ENCODE measurements at regions not wholly inside any gene's neighbourhood (a gene's known extent, or its start where the extent isn't known, plus 50 kb on each side); places are given as distances from the start of the nearest gene placed in this dataset.
"Not testable (repeated sequence)": the region's sequence is repeated elsewhere in the genome, so short reads cannot be mapped to it uniquely, and the experiment has no call there.

DNA sequence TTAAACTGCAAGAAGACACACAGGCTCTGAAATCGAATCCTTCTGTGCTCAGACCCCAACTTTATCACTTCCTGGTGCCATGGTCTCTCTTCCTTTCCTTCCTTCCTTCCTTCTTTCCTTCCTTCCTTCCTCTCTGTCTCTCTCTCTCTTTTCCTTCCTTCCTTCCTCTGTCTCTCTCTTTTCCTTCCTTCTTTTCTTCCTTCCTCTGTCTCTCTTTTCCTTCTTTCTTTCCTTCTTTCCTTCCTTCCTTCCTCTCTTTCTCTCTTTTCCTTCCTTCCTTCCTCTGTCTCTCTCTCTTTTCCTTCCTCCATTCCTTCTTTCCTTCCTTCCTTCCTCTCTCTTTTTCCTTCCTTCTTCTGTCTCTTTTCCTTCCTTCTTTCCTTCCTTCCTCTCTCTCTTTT is 127.2 kb upstream of the CACNA1A start:
- no peak overlapping the region for H3K4me3 ChIP-seq
- no peaks in the 10 kb centered on the region for H3K9me3 ChIP-seq
- intact Hi-C loops (cut with DNase I; ENCODE audit: low total_unique reads): no loop called here
- no peaks in the 10 kb centered on the region for H3K4me1 ChIP-seq
- no peak for DNase-seq (ENCODE audit: low spot score in 2 of 2)
- no peaks in the 10 kb centered on the region for H3K36me3 ChIP-seq
- peaks cover 0 to 4% of the 10 kb centered on the region in 2 donors for H3K27me3 ChIP-seq
- TF ChIP-seq POLR2A (IDR thresholded peaks at IDR 0.05): no peak
- TF ChIP-seq, protein P1, sequence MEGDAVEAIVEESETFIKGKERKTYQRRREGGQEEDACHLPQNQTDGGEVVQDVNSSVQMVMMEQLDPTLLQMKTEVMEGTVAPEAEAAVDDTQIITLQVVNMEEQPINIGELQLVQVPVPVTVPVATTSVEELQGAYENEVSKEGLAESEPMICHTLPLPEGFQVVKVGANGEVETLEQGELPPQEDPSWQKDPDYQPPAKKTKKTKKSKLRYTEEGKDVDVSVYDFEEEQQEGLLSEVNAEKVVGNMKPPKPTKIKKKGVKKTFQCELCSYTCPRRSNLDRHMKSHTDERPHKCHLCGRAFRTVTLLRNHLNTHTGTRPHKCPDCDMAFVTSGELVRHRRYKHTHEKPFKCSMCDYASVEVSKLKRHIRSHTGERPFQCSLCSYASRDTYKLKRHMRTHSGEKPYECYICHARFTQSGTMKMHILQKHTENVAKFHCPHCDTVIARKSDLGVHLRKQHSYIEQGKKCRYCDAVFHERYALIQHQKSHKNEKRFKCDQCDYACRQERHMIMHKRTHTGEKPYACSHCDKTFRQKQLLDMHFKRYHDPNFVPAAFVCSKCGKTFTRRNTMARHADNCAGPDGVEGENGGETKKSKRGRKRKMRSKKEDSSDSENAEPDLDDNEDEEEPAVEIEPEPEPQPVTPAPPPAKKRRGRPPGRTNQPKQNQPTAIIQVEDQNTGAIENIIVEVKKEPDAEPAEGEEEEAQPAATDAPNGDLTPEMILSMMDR (IDR thresholded peaks at IDR 0.05): no peak
- no peak for TF ChIP-seq POLR2AphosphoS5 (IDR thresholded peaks at IDR 0.05)
- H3K27ac ChIP-seq: no peak overlapping the region

- TF ChIP-seq, protein P1 (IDR thresholded peaks at IDR 0.05): no peak
- TF ChIP-seq POLR2AphosphoS5 (IDR thresholded peaks at IDR 0.05): no peak
- no peak for TF ChIP-seq POLR2A (IDR thresholded peaks at IDR 0.05)
- no peaks in the 10 kb centered on the region for H3K36me3 ChIP-seq
These were observed 126.8 kb upstream of the CACNA1A start for GRCh38 chr19:13633109-13633508.

DNA sequence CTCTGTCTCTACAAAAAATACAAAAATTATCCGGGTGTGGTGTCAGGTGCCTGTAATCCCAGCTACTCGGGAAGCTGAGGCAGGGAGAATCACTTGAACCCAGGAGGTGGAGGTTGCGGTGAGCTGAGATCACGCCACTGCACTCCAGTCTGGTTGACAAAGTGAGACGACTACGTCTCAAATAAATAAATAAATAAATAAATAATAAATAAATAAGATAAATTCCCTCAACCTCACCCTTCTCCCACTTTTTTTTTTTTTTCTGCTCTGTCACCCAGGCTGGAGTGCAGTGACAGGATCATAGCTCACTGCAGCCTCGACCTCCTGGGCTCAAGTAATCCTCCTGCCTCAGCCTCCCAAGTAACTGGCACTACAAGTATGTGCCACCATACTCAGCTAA is 125.9 kb upstream of the CACNA1A start:
- H3K27ac ChIP-seq; intact Hi-C loops (cut with DNase I; ENCODE audit: low total_unique reads); H3K36me3 ChIP-seq; H3K4me3 ChIP-seq; H3K9me3 ChIP-seq; H3K4me1 ChIP-seq; H3K27me3 ChIP-seq; DNase-seq (ENCODE audit: low spot score in 2 of 2): not testable (repeated sequence)

More at GRCh38 chr19:13633109-13633508, 126.8 kb upstream of the CACNA1A start:
- no peak overlapping the region for H3K4me3 ChIP-seq
- intact Hi-C loops (cut with DNase I; ENCODE audit: low total_unique reads): no loop called here
- H3K4me1 ChIP-seq: no peaks in the 10 kb centered on the region
- no peak overlapping the region for H3K27ac ChIP-seq
- H3K27me3 ChIP-seq: peaks cover 0 to 5% of the 10 kb centered on the region in 2 donors
- H3K9me3 ChIP-seq: no peaks in the 10 kb centered on the region
- no peak for DNase-seq (ENCODE audit: low spot score in 2 of 2)

DNA sequence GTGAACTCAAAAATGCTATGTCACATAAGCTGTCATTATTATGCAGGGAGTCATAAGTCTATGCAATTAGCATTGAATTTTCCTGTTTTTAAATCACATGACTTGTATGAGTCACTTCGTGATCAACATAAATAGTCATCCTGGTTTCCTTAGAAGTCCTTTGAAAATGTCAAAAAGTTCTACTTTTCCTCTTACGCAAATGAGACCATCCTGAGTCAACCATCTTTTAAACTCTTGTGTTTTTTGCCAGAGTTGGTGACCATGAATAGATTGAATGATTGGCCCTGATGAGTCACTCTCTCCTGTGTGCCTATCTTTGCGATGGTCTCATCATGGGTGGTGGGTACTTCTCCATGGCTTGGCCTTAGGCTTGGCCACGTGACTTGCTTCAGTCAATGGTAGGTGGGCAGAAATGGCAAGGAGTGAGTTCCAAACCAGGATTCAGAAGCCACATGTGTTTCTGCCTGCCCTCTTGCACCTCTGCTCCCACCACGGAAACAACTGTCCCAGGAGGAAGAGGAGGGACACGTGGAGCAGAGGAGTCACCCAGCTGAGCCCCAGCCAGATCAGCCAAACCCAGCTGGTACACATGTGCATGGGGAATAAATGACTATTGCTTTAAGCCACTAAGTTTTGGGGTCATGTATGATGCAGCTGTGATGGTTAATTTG is 123.5 kb upstream of the CACNA1A start:
- Histone ChIP-seq H3K4me3 (no peak overlapping the region), H3K27me3 (peaks cover 0 to 18% of the 10 kb centered on the region in 2 donors), H3K27ac (no peak overlapping the region), H3K36me3 (no peaks in the 10 kb centered on the region), H3K4me1 (no peaks in the 10 kb centered on the region), H3K9me3 (no peaks in the 10 kb centered on the region)
- intact Hi-C loops (cut with DNase I; ENCODE audit: low total_unique reads): no loop called here
- no peak for TF ChIP-seq POLR2A (IDR thresholded peaks at IDR 0.05)
- TF ChIP-seq, protein P1 (IDR thresholded peaks at IDR 0.05): no peak
- no peak for TF ChIP-seq POLR2AphosphoS5 (IDR thresholded peaks at IDR 0.05)
- DNase-seq (ENCODE audit: low spot score in 2 of 2): no peak

DNA sequence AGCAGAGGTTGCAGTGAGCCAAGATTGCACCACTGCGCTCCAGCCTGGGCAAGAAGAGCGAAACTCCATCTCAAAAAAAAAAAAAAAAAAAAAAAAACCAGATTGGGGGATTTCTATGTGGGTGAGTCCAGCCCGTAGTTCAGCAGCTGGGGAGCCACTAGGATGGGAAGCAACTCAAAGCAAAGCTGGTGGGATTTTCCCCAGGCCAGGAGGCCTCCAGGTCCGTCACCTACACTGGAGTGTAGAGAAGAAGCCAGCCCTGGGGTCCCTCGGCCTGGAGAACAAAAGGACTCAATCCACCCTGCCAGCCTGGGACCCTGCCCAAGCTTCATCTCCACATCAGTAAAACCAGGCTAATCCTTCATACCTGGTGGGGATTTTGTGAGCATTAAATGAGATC is 121.3 kb upstream of the CACNA1A start:
- no peak for DNase-seq (ENCODE audit: low spot score in 2 of 2)
- H3K27me3 ChIP-seq: peaks cover 0 to 33% of the 10 kb centered on the region in 2 donors
- no peaks in the 10 kb centered on the region for H3K36me3 ChIP-seq
- no peaks in the 10 kb centered on the region for H3K4me1 ChIP-seq
- no peaks in the 10 kb centered on the region for H3K9me3 ChIP-seq
- intact Hi-C loops (cut with DNase I; ENCODE audit: low total_unique reads): no loop called here
- no peak overlapping the region for H3K27ac ChIP-seq
- H3K4me3 ChIP-seq: no peak overlapping the region
- no peak for TF ChIP-seq POLR2AphosphoS5 (IDR thresholded peaks at IDR 0.05)
- TF ChIP-seq, protein P1 (IDR thresholded peaks at IDR 0.05): no peak
- no peak for TF ChIP-seq POLR2A (IDR thresholded peaks at IDR 0.05)
